ENCODE measurements at regions not wholly inside any gene's neighbourhood (a gene's known extent, or its start where the extent isn't known, plus 50 kb on each side); places are given as distances from the start of the nearest gene placed in this dataset.

DNA sequence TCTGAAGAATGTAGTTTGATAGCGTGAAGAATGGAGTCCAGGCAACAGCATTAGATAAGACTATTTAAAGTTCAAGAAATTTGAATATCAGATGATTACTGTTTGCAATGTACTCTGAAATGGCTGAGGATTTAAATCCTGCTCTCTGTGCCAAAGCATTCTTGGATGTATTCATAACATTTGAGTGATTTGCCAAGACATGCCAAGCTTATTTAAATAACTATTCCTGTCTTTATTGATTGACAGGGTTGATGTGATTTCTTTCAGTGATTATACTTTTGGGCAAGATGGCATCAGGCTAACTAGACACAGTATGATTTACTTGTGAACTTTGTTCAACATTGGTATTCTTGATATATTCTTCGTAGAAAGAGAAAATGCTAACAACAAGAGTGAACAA, 168.7 kb downstream of the GNAI1 start:
- no peaks in the 10 kb centered on the region for H3K27me3 ChIP-seq (ENCODE audit: insufficient read depth, low read length, poor library complexity)
- no peak for TF ChIP-seq EZH2 (IDR thresholded peaks at IDR 0.05; ENCODE audit: borderline replicate concordance, low read depth, low read length, severe bottlenecking)
- no peak for ATAC-seq (ENCODE audit: insufficient read depth, low read depth)

DNA sequence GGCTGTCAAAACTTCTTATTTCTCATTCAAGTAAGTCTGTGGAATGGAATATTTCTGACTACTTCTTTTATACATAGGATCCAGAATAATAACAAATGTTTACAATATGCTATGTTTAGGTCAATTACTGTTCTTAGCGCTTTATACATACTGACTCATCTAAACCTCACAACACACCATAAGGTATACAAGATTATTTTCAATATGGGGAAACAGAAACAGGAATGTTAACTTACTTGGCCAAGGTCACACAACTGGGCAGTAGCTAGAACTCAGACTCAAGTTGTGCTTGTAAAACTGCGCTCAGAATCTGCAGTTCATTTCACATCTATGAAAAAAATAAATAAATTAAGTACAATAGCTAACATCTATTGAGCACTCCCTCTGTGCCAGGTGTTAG, 168.0 kb downstream of the GNAI1 start:
- no peak overlapping the region for H2AFZ ChIP-seq (ENCODE audit: low read depth, low read length)
- H3K4me3 ChIP-seq (ENCODE audit: low read depth in 1 of 2, low read length in 2 of 2): no peak overlapping the region
- H3K27me3 ChIP-seq (ENCODE audit: insufficient read depth, low read length, poor library complexity): no peaks in the 10 kb centered on the region
- H3K4me1 ChIP-seq (ENCODE audit: insufficient read depth, low read length): no peaks in the 10 kb centered on the region
- H3K9ac ChIP-seq (ENCODE audit: low read depth, low read length): no peak overlapping the region
- no peaks in the 10 kb centered on the region for H3K79me2 ChIP-seq (ENCODE audit: insufficient read depth, low read length)
- no peaks in the 10 kb centered on the region for H4K20me1 ChIP-seq (ENCODE audit: insufficient read depth, low read length)
- TF ChIP-seq CTCF (IDR thresholded peaks at IDR 0.05; ENCODE audit: borderline replicate concordance, extremely low read depth, low read length, poor library complexity, severe bottlenecking) (no peak), EZH2 (IDR thresholded peaks at IDR 0.05; ENCODE audit: borderline replicate concordance, low read depth, low read length, severe bottlenecking) (no peak)
- DNase-seq: no peak
- no peaks in the 10 kb centered on the region for H3K36me3 ChIP-seq (ENCODE audit: insufficient read depth, low read length)
- H3K4me2 ChIP-seq (ENCODE audit: insufficient read depth, low read length): no peak overlapping the region
- ATAC-seq (ENCODE audit: insufficient read depth, low read depth): no peak
- no peaks in the 10 kb centered on the region for H3K9me3 ChIP-seq (ENCODE audit: insufficient read depth, low read length, severe bottlenecking)
- no peak overlapping the region for H3K27ac ChIP-seq (ENCODE audit: low read length)

More for the DNA sequence above, 168.7 kb downstream of the GNAI1 start:
- Histone ChIP-seq H3K9ac (ENCODE audit: low read depth, low read length) (no peak overlapping the region), H3K4me3 (ENCODE audit: low read depth in 1 of 2, low read length in 2 of 2) (no peak overlapping the region), H3K27ac (ENCODE audit: low read length) (no peak overlapping the region), H3K79me2 (ENCODE audit: insufficient read depth, low read length) (no peaks in the 10 kb centered on the region), H3K4me2 (ENCODE audit: insufficient read depth, low read length) (no peak overlapping the region), H2AFZ (ENCODE audit: low read depth, low read length) (no peak overlapping the region), H3K36me3 (ENCODE audit: insufficient read depth, low read length) (no peaks in the 10 kb centered on the region), H4K20me1 (ENCODE audit: insufficient read depth, low read length) (no peaks in the 10 kb centered on the region), H3K9me3 (ENCODE audit: insufficient read depth, low read length, severe bottlenecking) (no peaks in the 10 kb centered on the region), H3K4me1 (ENCODE audit: insufficient read depth, low read length) (no peaks in the 10 kb centered on the region)
- DNase-seq: no peak

DNA sequence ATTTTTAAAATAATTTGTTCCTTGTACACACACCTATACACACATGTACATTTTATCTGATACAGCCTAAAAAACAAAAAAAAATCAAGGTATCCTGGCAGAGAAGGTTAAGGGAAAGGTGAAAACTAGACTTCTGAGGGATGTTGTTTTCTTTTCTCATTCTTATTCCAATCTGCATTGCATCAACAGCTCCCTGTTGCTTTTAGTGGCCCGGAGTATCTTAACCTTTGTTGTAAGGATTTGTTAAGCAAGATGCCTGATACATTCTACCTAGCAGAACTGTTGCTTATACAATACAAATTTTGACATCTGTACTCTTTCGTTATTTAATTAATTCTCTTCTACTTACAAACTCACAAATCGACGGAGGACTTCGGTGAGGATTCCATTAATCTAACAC, 167.4 kb downstream of the GNAI1 start:
- TF ChIP-seq EZH2 (IDR thresholded peaks at IDR 0.05; ENCODE audit: borderline replicate concordance, low read depth, low read length, severe bottlenecking) (no peak), CTCF (IDR thresholded peaks at IDR 0.05; ENCODE audit: borderline replicate concordance, extremely low read depth, low read length, poor library complexity, severe bottlenecking) (no peak)
- Histone ChIP-seq H3K79me2 (ENCODE audit: insufficient read depth, low read length) (no peaks in the 10 kb centered on the region), H3K27ac (ENCODE audit: low read length) (no peak overlapping the region), H4K20me1 (ENCODE audit: insufficient read depth, low read length) (no peaks in the 10 kb centered on the region), H3K9me3 (ENCODE audit: insufficient read depth, low read length, severe bottlenecking) (no peaks in the 10 kb centered on the region), H3K36me3 (ENCODE audit: insufficient read depth, low read length) (no peaks in the 10 kb centered on the region), H3K4me1 (ENCODE audit: insufficient read depth, low read length) (no peaks in the 10 kb centered on the region), H3K27me3 (ENCODE audit: insufficient read depth, low read length, poor library complexity) (no peaks in the 10 kb centered on the region), H3K4me3 (ENCODE audit: low read depth in 1 of 2, low read length in 2 of 2) (no peak overlapping the region), H3K4me2 (ENCODE audit: insufficient read depth, low read length) (no peak overlapping the region), H2AFZ (ENCODE audit: low read depth, low read length) (no peak overlapping the region), H3K9ac (ENCODE audit: low read depth, low read length) (no peak overlapping the region)
- DNase-seq: no peak
- ATAC-seq (ENCODE audit: insufficient read depth, low read depth): no peak

DNA sequence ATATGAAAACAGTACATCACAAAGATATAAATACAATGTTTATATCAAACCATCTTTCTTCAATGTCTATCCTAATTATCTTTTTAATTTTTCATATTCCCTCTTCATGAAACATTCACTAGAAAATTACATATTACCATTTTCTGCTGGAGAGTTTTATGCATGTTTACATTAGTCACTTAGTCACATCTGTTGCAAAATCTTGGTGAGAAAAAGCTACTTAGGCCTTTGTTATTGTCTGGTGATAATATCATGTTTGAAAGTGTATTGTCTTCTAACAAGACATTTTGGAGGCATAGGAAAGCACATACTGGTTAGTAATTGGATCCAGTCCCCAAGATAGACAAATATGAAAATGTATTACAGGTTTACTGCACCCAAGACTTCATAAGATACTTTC, 163.6 kb downstream of the GNAI1 start:
- Histone ChIP-seq H3K9me3 (ENCODE audit: insufficient read depth, low read length, severe bottlenecking) (no peaks in the 10 kb centered on the region), H3K27me3 (ENCODE audit: insufficient read depth, low read length, poor library complexity) (no peaks in the 10 kb centered on the region), H3K9ac (ENCODE audit: low read depth, low read length) (no peak overlapping the region), H3K27ac (ENCODE audit: low read length) (no peak overlapping the region), H3K4me2 (ENCODE audit: insufficient read depth, low read length) (no peak overlapping the region), H3K79me2 (ENCODE audit: insufficient read depth, low read length) (no peaks in the 10 kb centered on the region), H4K20me1 (ENCODE audit: insufficient read depth, low read length) (no peaks in the 10 kb centered on the region), H3K4me1 (ENCODE audit: insufficient read depth, low read length) (no peaks in the 10 kb centered on the region), H2AFZ (ENCODE audit: low read depth, low read length) (no peak overlapping the region), H3K36me3 (ENCODE audit: insufficient read depth, low read length) (no peaks in the 10 kb centered on the region), H3K4me3 (ENCODE audit: low read depth in 1 of 2, low read length in 2 of 2) (no peak overlapping the region)
- DNase-seq (no peak), ATAC-seq (ENCODE audit: insufficient read depth, low read depth) (no peak)
- TF ChIP-seq CTCF (IDR thresholded peaks at IDR 0.05; ENCODE audit: borderline replicate concordance, extremely low read depth, low read length, poor library complexity, severe bottlenecking) (no peak), EZH2 (IDR thresholded peaks at IDR 0.05; ENCODE audit: borderline replicate concordance, low read depth, low read length, severe bottlenecking) (no peak)
